ENCODE measurements at regions not wholly inside any gene's neighbourhood (a gene's known extent, or its start where the extent isn't known, plus 50 kb on each side); places are given as distances from the start of the nearest gene placed in this dataset.

DNA sequence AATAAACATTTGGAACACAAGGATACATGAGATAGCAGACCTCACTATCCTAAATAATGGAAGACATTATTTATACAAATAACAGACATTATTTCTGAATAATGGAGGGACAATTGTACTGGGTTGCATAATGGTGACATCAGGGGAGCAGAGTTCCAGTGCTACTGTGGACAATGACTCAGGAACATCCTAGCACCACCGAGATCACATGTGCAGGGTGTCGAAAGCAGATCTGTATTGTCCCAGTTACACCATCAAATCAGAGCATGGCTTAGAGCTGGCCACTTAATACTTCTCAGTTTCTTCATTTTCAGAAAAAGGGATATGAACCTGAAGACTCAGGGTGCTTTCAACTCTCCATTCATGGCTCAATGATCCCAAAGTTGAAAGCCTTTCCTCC lies 249.1 kb upstream of the RBMS1 start:
- TF ChIP-seq, protein P1, sequence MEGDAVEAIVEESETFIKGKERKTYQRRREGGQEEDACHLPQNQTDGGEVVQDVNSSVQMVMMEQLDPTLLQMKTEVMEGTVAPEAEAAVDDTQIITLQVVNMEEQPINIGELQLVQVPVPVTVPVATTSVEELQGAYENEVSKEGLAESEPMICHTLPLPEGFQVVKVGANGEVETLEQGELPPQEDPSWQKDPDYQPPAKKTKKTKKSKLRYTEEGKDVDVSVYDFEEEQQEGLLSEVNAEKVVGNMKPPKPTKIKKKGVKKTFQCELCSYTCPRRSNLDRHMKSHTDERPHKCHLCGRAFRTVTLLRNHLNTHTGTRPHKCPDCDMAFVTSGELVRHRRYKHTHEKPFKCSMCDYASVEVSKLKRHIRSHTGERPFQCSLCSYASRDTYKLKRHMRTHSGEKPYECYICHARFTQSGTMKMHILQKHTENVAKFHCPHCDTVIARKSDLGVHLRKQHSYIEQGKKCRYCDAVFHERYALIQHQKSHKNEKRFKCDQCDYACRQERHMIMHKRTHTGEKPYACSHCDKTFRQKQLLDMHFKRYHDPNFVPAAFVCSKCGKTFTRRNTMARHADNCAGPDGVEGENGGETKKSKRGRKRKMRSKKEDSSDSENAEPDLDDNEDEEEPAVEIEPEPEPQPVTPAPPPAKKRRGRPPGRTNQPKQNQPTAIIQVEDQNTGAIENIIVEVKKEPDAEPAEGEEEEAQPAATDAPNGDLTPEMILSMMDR (conservative IDR thresholded peaks at IDR 0.05; ENCODE audit: low read length), result no peak
- TF ChIP-seq EZH2phosphoT487 (IDR thresholded peaks at IDR 0.05; ENCODE audit: borderline replicate concordance), result no peak

Data from Loucy (cell line).